GM23338 (cell line): ENCODE measurements at regions not wholly inside any gene's neighbourhood (a gene's known extent, or its start where the extent isn't known, plus 50 kb on each side); places are given as distances from the start of the nearest gene placed in this dataset.

ENCODE experiments used
- ATAC-seq: fragments of 200-7000 bp; cut with Tn5 transposase; 3 replicates; pipeline ENCODE4 v1.9.1; 2020
- DNase-seq: peaks from one replicate; pipeline ENCODE4 v3.0.0-alpha.2; 2015; ENCODE audit warnings: low spot score
- H2AFZ ChIP-seq: fragments of 200-600 bp; sonication (generic); 2 replicates; pipeline ENCODE4 v1.8.0; 2016; ENCODE audit warnings: antibody characterized with exemption, mild to moderate bottlenecking, moderate library complexity
- H3F3A ChIP-seq: fragments of 200-600 bp; sonication (generic); replicated peaks from 2 replicates; pipeline ENCODE4 v1.8.0; 2017; ENCODE audit warnings: antibody characterized with exemption, mixed run types, low read depth
- H3K27ac ChIP-seq: fragments of 200-600 bp; sonication (generic); 2 replicates; pipeline ENCODE4 v1.6.1; 2016; ENCODE audit warnings: low read depth
- H3K27me3 ChIP-seq: fragments of 200-600 bp; sonication (generic); 2 replicates; pipeline ENCODE4 v1.8.0; 2016; ENCODE audit warnings: mild to moderate bottlenecking, mixed run types, moderate library complexity; ENCODE audit not compliant: insufficient read depth
- H3K36me3 ChIP-seq: fragments of 200-600 bp; sonication (generic); 2 replicates; pipeline ENCODE4 v1.8.0; 2016; ENCODE audit warnings: mild to moderate bottlenecking; ENCODE audit not compliant: insufficient read depth
- H3K4me1 ChIP-seq: fragments of 200-600 bp; sonication (generic); 2 replicates; pipeline ENCODE4 v1.8.0; 2016; ENCODE audit warnings: mild to moderate bottlenecking, moderate library complexity; ENCODE audit not compliant: insufficient read depth
- H3K4me2 ChIP-seq: fragments of 200-600 bp; sonication (generic); 2 replicates; pipeline ENCODE4 v1.7.1; 2017; ENCODE audit warnings: mixed run types
- H3K4me3 ChIP-seq: fragments of 200-600 bp; sonication (generic); 2 replicates; pipeline ENCODE4 v1.6.1; 2016; ENCODE audit warnings: mixed run types
- H3K79me2 ChIP-seq: fragments of 200-600 bp; sonication (generic); replicated peaks from 2 replicates; pipeline ENCODE4 v1.8.0; 2017; ENCODE audit warnings: mild to moderate bottlenecking; ENCODE audit not compliant: insufficient read depth
- H3K9me2 ChIP-seq: fragments of 200-600 bp; sonication (generic); 2 replicates; pipeline ENCODE4 v1.8.0; 2017; ENCODE audit not compliant: insufficient read depth
- H4K20me1 ChIP-seq: fragments of 200-600 bp; sonication (generic); replicated peaks from 2 replicates; pipeline ENCODE4 v1.8.0; 2017; ENCODE audit warnings: mild to moderate bottlenecking; ENCODE audit not compliant: insufficient read depth
- H3K27ac Mint-ChIP-seq: 2 replicates; pipeline ENCODE4 v1.8.0; 2020; ENCODE audit warnings: inconsistent platforms, mild to moderate bottlenecking, moderate library complexity, mixed read lengths
- H3K27me3 Mint-ChIP-seq: 3 replicates; pipeline ENCODE4 v1.8.0; 2022; ENCODE audit warnings: low read depth, mild to moderate bottlenecking, moderate library complexity, mixed read lengths, inconsistent platforms; ENCODE audit not compliant: insufficient read depth, poor library complexity
- H3K36me3 Mint-ChIP-seq: 3 replicates; pipeline ENCODE4 v1.8.0; 2021; ENCODE audit warnings: low read depth, mild to moderate bottlenecking, inconsistent platforms, moderate library complexity, mixed read lengths
- H3K4me1 Mint-ChIP-seq: 3 replicates; pipeline ENCODE4 v1.8.0; 2020; ENCODE audit warnings: mild to moderate bottlenecking, inconsistent platforms, mixed read lengths
- H3K4me3 Mint-ChIP-seq: 3 replicates; pipeline ENCODE4 v1.8.0; 2021; ENCODE audit warnings: moderate library complexity, mild to moderate bottlenecking, inconsistent platforms, mixed read lengths
- H3K9me3 Mint-ChIP-seq: 3 replicates; pipeline ENCODE4 v1.8.0; 2020; ENCODE audit warnings: moderate library complexity, mild to moderate bottlenecking, inconsistent platforms, mixed read lengths
- CREB1 ChIP-seq: fragments of 250-450 bp; sonication (Bioruptor Pico); IDR thresholded peaks from 2 replicates; pipeline ENCODE4 v1.5.0; 2020; ENCODE audit warnings: low read depth, mild to moderate bottlenecking, moderate library complexity
- CTCF ChIP-seq, 2 experiments: fragments of 200-600 bp in 1 of 2; sonication (generic) in 1 of 2; conservative IDR thresholded peaks; 2 replicates each; pipeline versions ENCODE4 v1.5.1 to v1.6.1; 2016 to 2017; ENCODE audit warnings: antibody characterized with exemption in 2 of 2, low read depth in 2 of 2, mild to moderate bottlenecking in 2 of 2, moderate library complexity in 1 of 2
- EZH2 ChIP-seq: fragments of 200-600 bp; sonication (generic); IDR thresholded peaks from one replicate; pipeline ENCODE4 v1.8.0; 2017; ENCODE audit warnings: antibody characterized with exemption, mild to moderate bottlenecking, low read depth; ENCODE audit not compliant: unreplicated experiment
- EZH2phosphoT487 ChIP-seq: fragments of 200-600 bp; sonication (generic); IDR thresholded peaks from one replicate; pipeline ENCODE4 v1.8.1; 2018; ENCODE audit warnings: antibody characterized with exemption; ENCODE audit not compliant: unreplicated experiment
- JUNB ChIP-seq: IDR thresholded peaks from one replicate; pipeline ENCODE4 v1.6.1; 2016; ENCODE audit warnings: antibody characterized with exemption; ENCODE audit not compliant: unreplicated experiment
- NANOG ChIP-seq: IDR thresholded peaks from 2 replicates; pipeline ENCODE4 v1.6.1; 2016; ENCODE audit warnings: antibody characterized with exemption, borderline replicate concordance
- POLR2AphosphoS5 ChIP-seq: IDR thresholded peaks from 2 replicates; pipeline ENCODE4 v1.6.1; 2016; ENCODE audit warnings: antibody characterized with exemption, low read depth
- REST ChIP-seq: IDR thresholded peaks from one replicate; pipeline ENCODE4 v1.6.1; 2018; ENCODE audit warnings: antibody characterized with exemption; ENCODE audit not compliant: unreplicated experiment
- STAT1 ChIP-seq: IDR thresholded peaks from one replicate; pipeline ENCODE4 v1.6.1; 2016; ENCODE audit warnings: antibody characterized with exemption; ENCODE audit not compliant: unreplicated experiment
- ZNF114 ChIP-seq: fragments of 250-450 bp; sonication (Bioruptor Pico); IDR thresholded peaks from 2 replicates; pipeline ENCODE4 v1.5.0; 2020; ENCODE audit warnings: mild to moderate bottlenecking, moderate library complexity
- ZNF331 ChIP-seq: fragments of 250-450 bp; sonication (Bioruptor Pico); IDR thresholded peaks from 2 replicates; pipeline ENCODE4 v1.5.0; 2020; ENCODE audit warnings: low read depth, mild to moderate bottlenecking, moderate library complexity

GRCh38 chr1:234962340-234962989, 166.2 kb downstream of the TOMM20 start (continued):
- TF ChIP-seq POLR2AphosphoS5 (no peak), ZNF331 (CRISPR knock-in tag) (no peak), JUNB (no peak), NANOG (no peak), REST (no peak)

- H3K27me3 Mint-ChIP-seq: peaks cover 5% of the 10 kb centered on the region
- Histone ChIP-seq H3K4me2 (no peak overlapping the region), H3K36me3 (no peaks in the 10 kb centered on the region), H3K79me2 (no peaks in the 10 kb centered on the region), H3F3A (peaks cover 15% of the 10 kb centered on the region; the same call in 1 of the 2 replicates), H3K4me3 (no peak overlapping the region), H3K27me3 (no peaks in the 10 kb centered on the region), H4K20me1 (no peaks in the 10 kb centered on the region), H2AFZ (peak overlapping the region; percentile 12; the same call in 1 of the 2 replicates), H3K9me2 (no peaks in the 10 kb centered on the region), H3K4me1 (peaks cover 15% of the 10 kb centered on the region), H3K27ac (no peak overlapping the region)
- H3K4me1 Mint-ChIP-seq: peaks cover 43% of the 10 kb centered on the region
- no peak overlapping the region for H3K4me3 Mint-ChIP-seq
- DNase-seq: no peak
- H3K27ac Mint-ChIP-seq: no peak overlapping the region
- no peak for ATAC-seq
- H3K36me3 Mint-ChIP-seq: no peaks in the 10 kb centered on the region
- no peaks in the 10 kb centered on the region; the same call in 2 of the 3 replicates for H3K9me3 Mint-ChIP-seq
- no peak for TF ChIP-seq ZNF114 (CRISPR knock-in tag)
- no peak for TF ChIP-seq EZH2
- TF ChIP-seq NANOG: no peak
- no peak for TF ChIP-seq REST
- no peak for TF ChIP-seq EZH2phosphoT487
- TF ChIP-seq CTCF (conservative IDR thresholded peaks at IDR 0.05; ENCODE audit: low read depth in 2 of 2): no peak
- no peak for TF ChIP-seq JUNB
- TF ChIP-seq ZNF331 (CRISPR knock-in tag): no peak
- TF ChIP-seq POLR2AphosphoS5: no peak
- TF ChIP-seq STAT1: no peak
- TF ChIP-seq CREB1 (CRISPR knock-in tag): no peak
These were observed 166.9 kb downstream of the TOMM20 start for GRCh38 chr1:234961456-234962339.
